ENCODE measurements at regions not wholly inside any gene's neighbourhood (a gene's known extent, or its start where the extent isn't known, plus 50 kb on each side); places are given as distances from the start of the nearest gene placed in this dataset.
"Not testable (repeated sequence)": the region's sequence is repeated elsewhere in the genome, so short reads cannot be mapped to it uniquely, and the experiment has no call there.

DNA sequence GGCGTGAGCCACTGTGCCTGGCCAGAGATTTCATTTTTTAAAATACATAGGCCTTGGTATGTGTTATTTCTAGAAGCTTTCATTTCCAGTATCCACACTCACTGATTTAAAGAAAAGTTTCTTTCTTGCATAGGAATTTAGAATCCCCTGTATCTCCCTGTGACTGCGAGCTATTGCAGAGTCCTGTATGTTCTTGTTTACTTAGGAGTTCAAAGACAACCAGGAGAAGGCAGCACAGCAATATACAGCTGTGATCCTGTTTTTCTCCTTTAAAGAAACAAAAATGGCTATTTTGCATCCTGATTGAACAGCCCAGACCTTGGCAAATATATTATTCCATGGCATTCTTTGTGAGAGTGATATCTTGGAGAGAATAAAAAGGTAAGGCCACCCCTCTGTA lies 185.0 kb upstream of the COX10 start:
- Histone ChIP-seq H3K4me1 (peaks cover 0 to 21% of the 10 kb centered on the region in 2 donors), H3K36me3 (no peaks in the 10 kb centered on the region), H3K27ac (peak overlapping the region in 1 of 2 donors; percentile 85), H3K27me3 (no peaks in the 10 kb centered on the region), H3K9me3 (no peaks in the 10 kb centered on the region), H3K4me3 (no peak overlapping the region)
- no peak for DNase-seq (ENCODE audit: low spot score)
- no peak for TF ChIP-seq CTCF (IDR thresholded peaks at IDR 0.05)

DNA sequence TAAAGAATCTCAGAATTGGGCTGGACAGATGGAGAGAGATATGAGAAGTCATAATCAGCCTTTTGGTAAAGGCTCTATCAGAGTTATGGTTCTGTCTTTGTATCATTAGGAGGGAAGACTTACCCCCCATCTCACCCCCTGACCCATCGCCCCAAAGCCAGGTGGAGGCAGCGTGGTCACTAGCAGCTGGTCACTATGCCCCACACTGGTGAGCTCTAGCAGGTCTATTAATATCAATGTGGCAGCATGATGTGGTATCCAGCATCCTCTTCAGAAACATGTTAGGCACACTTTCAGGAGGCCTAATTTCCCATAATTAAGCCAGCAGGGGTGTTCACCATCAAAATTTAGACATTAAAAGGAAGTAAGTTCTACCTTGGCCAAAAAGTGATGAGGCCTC lies 183.8 kb upstream of the COX10 start:
- no peak for DNase-seq (ENCODE audit: low spot score)
- H3K9me3 ChIP-seq: no peaks in the 10 kb centered on the region
- no peak for TF ChIP-seq CTCF (IDR thresholded peaks at IDR 0.05)
- no peaks in the 10 kb centered on the region for H3K27me3 ChIP-seq
- H3K27ac ChIP-seq: peak overlapping the region; percentile 70 to 85
- H3K4me1 ChIP-seq: peaks cover 0 to 21% of the 10 kb centered on the region in 2 donors
- no peaks in the 10 kb centered on the region for H3K36me3 ChIP-seq
- no peak overlapping the region for H3K4me3 ChIP-seq

GRCh38 chr17:13885953-13886889 lies 183.1 kb upstream of the COX10 start:
- H3K27ac ChIP-seq: peak overlapping the region; percentile 70 to 85
- no peaks in the 10 kb centered on the region for H3K27me3 ChIP-seq
- no peaks in the 10 kb centered on the region for H3K9me3 ChIP-seq
- peaks cover 0 to 21% of the 10 kb centered on the region in 2 donors for H3K4me1 ChIP-seq
- H3K36me3 ChIP-seq: no peaks in the 10 kb centered on the region
- no peak for DNase-seq (ENCODE audit: low spot score)
- TF ChIP-seq CTCF (IDR thresholded peaks at IDR 0.05): no peak
- no peak overlapping the region for H3K4me3 ChIP-seq

DNA sequence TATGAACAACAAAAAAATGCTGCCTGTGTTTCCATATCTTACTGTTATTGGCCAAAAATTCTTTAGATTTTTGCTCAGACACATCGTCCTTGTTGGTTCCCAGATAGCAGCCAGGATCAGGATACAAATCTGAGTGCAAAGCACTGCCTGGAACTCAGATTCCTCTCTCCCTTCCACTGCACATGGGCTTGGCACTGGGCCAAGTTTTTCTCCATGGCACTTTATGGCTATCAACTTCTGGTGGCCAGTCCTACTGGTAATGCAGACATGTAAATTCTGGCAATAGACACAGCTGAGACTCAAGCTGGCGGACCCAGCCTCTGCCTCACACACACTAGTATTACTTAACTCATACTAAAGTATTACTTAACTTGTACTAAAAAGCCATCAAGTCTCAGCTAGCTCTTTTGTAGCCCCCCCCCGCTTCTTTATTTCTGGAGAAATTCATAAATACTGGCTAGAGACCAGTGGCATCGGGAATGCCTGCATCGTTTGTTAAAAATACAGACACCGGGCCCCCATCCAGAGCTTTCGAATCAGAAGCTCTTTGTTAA lies 181.2 kb upstream of the COX10 start:
- H3K27me3 ChIP-seq: no peaks in the 10 kb centered on the region

GRCh38 chr17:13908971-13909370 lies 160.3 kb upstream of the COX10 start:
- not testable (repeated sequence) for DNase-seq (ENCODE audit: low spot score); H3K27ac ChIP-seq; H3K4me3 ChIP-seq; H3K9me3 ChIP-seq; H3K36me3 ChIP-seq; H3K4me1 ChIP-seq; H3K27me3 ChIP-seq

More for the DNA sequence above, 181.2 kb upstream of the COX10 start:
- Histone ChIP-seq H3K9me3 (no peaks in the 10 kb centered on the region), H3K4me1 (peaks cover 0 to 21% of the 10 kb centered on the region in 2 donors), H3K27ac (peak overlapping the region in 1 of 2 donors; percentile 39), H3K36me3 (no peaks in the 10 kb centered on the region), H3K4me3 (no peak overlapping the region)
- DNase-seq (ENCODE audit: low spot score): no peak
- TF ChIP-seq CTCF (IDR thresholded peaks at IDR 0.05): no peak

DNA sequence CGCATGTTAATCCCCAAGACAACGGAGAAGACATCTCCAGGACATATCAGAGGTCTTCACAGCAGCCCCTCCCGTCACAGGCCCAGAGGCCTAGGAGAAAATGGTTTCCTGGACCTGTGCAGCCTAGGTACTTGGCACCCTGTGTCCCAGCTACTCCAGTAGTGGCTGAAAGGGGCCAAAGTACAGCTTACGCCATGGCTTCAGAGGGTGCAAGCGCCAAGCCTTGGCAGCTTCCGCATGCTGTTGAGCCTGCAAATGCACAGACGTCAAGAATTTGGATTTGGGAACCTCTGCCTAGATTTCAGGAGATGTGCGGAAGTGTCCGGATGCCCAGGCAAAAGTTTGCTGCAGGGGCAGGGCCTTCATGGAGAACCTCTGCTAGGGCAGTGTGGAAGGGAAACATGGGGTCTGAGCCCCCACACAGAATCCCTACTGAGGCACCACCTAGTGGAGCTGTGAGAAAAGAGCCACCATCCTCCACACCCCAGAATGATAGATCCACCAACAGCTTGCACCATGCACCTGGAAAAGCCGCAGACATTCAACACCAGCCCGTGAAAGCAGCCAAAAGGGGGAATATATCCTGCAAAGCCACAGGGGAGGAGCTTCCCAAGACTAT lies 159.3 kb upstream of the COX10 start:
- TF ChIP-seq CTCF (IDR thresholded peaks at IDR 0.05): no peak
- H3K4me3 ChIP-seq: no peak overlapping the region
- no peaks in the 10 kb centered on the region for H3K4me1 ChIP-seq
- H3K27me3 ChIP-seq: no peaks in the 10 kb centered on the region
- no peaks in the 10 kb centered on the region for H3K9me3 ChIP-seq
- no peak for DNase-seq (ENCODE audit: low spot score)
- no peaks in the 10 kb centered on the region for H3K36me3 ChIP-seq
- H3K27ac ChIP-seq: no peak overlapping the region

Data from right atrium auricular region (tissue), 2 donors.